Stimulated activated CD8-positive, alpha-beta memory T cell treated with anti-CD3 and anti-CD28 coated beads, Interleukin-7, amount 100 ng/mL, for 1 hour (primary cell): ENCODE measurements at regions not wholly inside any gene's neighbourhood (a gene's known extent, or its start where the extent isn't known, plus 50 kb on each side); places are given as distances from the start of the nearest gene placed in this dataset.

Experiments used
- DNase-seq, 2 donors: peaks; one replicate each; pipeline ENCODE4 v3.0.0-alpha.2; 2020; ENCODE audit warnings: low read depth in 2 of 2

DNA sequence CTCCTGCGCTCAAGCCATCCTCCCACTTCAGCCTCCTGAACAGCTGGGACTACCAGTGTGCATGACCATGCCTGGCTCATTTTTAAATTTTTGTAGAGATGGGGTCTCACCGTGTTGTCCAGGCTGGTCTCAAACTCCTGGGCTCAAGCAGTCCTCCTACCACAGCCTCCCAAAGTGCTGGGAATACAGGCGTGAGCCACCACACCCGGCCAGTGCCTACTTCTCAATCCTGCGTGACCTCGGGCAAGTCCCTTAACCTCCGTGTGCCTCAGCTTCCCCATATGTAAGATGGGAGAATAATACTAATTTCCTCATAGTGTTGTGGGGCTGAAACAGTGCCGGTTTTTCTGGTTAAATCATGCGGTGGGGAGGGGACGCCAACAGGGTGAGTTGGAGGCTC, 143.5 kb upstream of the CIBAR2 start:
- no peak for DNase-seq

DNA sequence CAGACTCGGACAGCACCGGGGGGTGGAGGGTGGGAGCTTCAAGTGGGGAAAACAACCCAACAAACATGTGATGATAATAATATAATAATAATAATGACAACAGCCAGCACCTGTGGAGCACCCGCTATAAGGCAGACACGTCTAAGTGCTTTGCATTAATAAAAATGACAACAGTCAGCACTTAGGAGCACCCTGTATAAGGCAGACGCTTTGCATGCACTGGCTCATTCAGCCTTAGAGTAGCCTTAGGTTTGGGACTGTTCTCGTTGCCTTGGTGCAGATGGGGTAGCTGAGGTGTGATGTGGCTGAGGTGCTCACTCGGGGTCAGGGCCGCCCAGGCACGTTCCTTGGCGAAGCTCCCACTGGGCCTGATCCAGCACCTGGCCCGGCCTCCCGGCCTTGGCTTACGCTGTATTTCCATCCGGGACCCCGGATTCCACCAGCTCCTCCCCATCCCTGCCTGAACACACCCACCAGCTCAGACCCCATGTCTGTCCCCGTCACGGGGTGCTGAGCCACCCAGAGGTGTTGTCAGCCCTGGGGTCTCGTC, 144.0 kb upstream of the CIBAR2 start:
- DNase-seq, result no peak

DNA sequence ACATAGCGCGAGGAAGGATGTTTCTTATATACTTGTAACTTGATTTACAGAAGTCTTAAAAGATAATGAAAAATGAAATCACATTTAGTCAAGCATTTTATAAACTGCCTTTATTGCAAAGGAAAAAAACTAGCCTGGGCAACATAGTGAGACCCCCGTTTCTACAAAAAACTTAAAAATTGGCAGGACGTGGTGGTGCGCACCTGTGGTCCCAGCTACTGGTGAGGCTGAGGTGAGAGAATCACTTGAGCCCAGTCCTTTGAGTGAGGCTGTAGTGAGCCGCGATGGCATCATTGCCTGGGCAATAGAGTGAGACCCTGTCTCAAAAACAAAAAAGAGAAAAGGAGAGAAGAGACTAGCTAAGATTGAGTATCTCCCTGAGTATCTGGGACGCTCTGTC, 145.2 kb upstream of the CIBAR2 start:
- no peak for DNase-seq

DNA sequence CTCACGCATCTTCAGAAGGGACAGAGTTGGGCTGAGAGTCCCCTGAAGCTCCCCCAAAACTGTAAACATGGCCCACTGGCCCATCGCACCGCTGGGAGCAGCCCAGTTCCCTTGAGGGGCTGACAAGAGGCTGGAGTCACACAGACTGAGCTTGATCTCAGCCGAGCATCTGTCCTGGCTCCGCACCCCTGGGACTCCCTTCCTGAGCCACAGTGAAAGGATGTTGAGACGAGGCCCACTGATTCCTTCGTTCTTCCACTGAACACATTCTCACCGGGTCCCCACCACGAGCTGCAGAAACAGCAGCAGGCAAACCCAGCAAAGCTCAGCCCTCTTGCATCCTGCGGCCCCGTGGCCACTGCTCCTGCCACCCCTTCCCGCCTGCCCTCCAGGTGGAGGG, 145.9 kb upstream of the CIBAR2 start:
- DNase-seq, result no peak

DNA sequence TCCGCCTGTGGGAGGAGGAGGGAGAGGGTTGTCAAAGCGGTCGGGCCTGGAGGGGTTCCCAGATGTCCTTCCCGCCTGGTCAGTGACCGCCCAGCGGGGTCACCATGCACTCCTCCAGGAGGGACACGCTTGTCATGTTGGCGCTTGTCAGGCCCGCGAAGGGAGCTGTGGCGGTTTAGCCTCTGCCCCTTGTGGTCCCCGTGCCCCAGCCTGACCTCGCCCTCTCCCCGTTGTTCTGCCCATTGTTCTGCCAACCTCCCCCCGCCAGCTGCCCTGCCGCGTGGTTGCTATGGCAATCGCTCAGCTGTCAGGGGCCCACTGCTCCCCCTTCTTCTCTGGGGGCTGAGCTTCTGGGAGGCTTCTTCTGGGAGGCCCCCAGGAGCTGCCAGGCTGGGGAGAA, 146.4 kb upstream of the CIBAR2 start:
- no peak for DNase-seq

DNA sequence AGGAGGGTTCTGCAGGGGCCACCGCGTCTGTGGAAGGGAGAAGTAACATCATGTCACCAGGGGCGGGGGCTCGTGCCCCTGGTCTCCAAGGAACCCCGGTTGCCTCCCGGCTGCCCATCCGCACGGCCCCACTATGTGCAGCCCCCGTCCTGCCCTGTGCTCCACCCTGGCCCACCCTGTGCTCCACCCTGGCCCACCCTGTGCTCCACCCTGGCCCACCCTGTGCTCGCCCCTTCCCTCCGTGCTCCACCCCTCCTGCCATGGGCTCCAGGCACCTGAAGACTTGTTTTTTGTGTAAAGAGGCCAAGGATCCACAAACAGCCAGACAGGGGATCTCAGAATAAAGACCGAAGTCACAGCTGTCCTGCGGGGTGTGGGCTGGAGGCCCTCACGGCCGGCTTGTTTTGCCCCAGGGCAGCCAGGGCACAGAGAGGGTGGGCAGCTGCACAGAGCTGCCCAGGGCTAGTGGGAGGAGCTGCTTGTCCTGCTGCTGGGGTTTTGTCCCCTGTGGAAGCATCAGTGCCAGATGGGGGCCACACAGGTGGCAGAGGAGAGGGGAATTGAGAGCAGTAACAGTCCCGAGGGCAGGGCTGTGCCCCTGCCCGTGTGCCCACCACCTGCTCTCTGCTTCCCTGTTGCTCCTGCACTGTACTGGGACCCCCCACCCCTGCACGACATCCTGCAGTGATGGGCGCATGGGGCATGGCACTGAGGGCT, 147.0 kb upstream of the CIBAR2 start:
- no peak for DNase-seq

DNA sequence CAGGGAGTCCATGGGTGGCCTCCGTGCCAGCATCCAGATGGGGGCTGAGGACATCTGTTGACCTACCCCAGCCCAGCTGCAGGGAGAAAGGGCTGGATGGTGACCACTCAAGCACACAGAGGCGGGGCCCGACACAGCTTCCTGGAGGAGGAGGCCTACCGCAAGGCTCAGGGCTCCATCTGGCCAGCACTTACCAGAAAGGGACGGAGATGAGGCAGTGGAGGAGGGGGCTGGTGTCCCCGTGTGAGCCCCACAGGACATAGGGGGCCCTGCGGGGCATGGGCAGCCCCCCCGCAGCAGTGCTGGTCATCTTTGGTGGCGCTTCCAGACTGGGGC, 147.5 kb upstream of the CIBAR2 start:
- no peak for DNase-seq

DNA sequence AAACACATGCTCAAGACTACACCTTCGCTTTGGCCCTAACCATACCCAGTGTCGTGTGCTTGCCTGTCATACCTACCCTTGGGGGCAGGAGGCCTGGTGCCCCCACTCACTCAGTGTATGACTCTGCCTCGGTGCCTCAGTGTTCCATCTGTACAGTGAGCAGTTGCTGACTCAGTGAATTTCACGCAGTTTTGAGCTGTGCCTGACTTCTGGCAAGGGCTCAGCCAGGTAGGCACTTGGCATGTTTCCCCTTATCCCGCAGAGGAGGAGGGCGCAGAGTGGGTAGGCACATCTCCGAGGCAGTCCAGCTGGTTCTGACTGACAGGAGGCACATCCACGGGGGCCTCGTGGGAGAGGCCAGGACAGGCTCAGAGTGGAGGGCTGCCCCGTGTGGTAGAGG, 148.9 kb upstream of the CIBAR2 start:
- DNase-seq, result no peak

DNA sequence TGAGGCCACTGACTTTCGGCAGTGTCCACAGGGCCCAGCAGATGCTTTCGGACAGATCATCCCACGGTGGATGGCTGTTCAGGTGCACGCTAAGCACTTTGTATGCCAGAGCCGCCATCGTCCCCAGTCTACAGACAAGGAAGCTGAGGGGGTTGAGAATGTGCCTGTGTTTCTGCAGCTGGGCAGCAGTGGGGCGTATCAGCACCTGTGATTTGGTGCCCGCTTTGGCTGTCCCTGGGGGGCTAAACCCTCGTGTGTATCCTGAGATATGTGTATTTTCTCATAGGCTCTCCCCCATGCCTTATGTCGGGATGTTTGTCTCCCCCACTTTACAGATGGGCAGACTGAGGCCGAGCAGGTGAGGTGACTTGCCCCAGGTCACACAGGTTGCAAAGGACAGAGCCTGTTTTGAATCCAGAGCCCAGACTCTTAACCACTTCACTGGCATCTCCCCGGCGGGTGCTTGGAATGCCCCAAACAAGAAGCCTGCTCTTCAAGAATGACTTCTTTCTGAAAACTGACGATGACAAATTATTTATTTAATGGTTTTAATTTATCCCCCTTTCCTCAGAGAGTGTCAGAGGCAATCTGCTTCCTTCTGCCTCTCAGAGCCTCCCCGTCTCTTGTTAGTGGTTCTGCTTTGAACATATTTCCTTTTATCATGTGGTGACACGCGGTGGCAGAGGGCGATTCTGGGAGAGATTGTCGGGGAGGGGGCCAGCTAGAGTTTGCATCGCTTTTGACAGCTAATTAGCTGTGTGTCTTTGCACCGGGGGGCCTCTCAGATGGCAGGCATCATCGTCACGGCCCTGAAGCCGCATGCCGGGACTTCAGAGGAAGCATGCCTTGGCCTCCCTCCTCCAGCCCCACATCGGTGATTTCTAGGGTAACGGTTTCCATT, 149.6 kb upstream of the CIBAR2 start:
- no peak for DNase-seq

DNA sequence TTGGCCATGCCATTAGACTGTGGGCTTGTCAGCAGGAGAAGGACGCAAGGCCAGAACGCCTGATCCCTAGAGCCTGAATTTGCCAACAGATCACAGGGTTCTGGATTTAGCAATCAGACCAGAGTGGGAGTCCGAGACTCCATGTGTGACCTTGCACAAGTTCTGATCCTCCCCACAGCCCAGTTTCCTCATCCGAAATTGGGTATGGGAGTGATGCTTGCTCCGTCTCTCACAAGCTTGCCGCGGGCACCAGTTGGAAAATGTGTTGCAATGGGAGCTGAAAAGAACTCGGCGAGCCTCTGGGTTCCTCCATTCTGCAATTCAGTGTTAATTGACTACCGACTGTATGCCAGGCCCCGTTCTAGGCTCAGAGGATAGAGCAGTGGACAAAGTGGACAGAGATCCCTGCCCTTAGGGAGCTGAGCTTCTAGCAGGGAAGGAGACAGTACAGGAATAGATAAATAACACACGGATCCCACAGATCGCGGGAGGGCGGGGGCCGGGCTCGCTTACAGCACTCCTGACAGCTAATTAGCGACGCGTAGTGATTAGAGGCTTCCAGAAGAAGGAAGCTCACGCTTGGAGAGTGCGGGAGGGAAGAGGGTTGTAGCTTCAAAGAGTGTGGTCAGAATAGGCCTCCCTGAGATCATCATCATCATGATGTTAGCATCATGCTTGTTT, 150.4 kb upstream of the CIBAR2 start:
- DNase-seq, result no peak

DNA sequence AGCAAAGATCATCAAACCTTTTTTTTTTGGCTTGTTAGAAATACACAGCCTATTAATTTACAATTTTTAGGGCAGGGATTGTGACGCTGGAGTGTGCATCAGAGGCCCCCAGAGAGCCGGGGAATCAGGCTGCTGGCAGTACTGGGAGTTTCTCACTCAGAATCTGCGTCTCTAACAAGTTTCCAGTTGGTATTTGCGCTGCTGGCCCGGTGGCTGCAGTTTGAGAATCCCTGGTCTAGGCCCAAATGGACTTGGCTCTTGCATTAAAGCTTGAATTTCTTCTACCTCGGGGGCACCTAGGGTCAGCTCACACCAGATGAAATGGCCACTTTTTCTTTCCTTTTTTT, 150.9 kb upstream of the CIBAR2 start:
- no peak for DNase-seq

DNA sequence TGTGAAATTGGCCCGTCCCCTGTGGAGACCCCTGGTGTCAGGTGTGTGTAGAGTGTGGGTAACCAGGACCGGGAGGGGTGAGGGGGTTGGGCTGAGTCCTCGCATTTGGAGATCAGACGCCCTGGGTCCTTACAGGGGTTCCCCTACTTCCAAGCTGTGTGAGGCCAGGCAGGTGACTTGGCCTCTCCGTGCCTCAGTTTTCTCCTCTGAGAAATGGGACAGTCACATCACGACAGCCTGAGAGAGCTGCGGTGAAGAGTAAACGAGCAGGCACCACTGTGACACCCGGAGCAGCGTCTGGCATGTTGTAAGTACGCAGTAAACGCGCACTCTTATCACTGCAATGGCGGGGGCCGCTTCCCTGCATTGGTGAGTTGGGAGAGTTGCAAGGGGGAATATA, 152.5 kb upstream of the CIBAR2 start:
- DNase-seq, result no peak

DNA sequence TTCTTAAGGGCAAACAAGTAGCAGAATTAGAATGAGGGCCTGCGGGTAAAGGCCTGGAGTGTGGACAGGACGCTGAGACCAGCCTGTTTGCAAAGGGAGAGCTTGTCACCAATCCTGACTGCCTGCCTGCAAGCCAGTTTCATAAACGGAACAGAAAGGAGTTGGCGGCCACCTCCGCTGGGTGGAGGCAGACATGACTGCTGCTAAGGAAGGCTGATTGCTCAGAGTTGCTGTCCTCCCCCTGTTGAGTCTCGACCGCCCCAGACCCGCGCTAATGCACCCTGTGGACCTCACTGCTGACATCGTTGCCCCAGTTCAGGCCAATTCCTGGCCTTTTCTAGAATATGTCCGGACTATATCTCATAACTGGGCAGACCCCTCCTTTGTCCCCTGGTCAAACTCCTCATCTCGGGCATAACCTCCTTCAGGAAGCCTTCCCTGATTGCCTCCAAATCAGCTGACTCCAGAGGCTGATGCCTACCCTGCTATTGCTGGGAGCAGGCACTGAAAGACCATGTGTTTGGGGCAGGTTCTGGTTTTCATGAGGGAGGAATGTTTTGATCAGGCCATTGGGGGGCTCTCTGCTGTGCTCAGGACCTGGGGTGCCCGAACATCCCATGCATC, 153.0 kb upstream of the CIBAR2 start:
- DNase-seq, result no peak

DNA sequence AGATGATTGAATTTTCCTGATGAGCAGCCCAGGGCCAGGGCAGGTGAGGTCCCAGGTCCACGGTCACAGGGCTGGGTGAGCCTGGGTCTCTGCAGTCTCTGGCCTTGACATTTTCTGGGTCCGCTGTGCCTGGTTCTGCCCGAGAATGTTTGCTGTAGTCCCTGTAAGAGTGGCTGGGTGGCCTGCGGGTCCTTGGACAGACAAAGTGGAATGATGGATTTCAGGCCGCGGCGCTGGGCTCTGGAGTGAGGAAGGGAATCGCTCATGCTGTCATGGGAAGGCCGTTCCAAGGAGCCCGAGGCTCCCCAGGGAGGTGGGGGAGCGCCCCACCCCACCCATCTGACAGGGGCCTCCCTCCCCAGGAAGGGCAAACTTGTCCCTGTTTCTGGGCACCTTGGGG, 153.5 kb upstream of the CIBAR2 start:
- no peak for DNase-seq

DNA sequence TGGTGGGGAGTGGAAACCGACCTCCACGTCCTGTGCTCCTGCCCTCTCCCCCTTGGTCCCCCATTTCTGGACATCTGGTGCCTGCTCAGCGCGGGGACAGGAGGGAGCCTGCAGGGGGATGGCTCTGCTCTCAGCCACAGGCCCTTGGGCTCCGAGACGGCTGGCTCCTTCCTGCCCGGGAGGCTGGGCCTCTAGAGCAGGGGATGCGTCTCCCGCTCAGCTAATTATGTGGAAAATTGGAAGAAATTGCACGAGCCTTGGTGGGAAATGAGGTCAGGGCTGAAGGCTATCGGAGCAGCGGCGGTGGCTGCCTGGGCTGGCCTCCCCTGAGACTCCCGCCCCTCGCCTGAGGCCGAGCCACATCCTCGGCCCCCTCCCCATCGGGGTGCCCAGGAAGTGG, 154.6 kb upstream of the CIBAR2 start:
- DNase-seq, result no peak

DNA sequence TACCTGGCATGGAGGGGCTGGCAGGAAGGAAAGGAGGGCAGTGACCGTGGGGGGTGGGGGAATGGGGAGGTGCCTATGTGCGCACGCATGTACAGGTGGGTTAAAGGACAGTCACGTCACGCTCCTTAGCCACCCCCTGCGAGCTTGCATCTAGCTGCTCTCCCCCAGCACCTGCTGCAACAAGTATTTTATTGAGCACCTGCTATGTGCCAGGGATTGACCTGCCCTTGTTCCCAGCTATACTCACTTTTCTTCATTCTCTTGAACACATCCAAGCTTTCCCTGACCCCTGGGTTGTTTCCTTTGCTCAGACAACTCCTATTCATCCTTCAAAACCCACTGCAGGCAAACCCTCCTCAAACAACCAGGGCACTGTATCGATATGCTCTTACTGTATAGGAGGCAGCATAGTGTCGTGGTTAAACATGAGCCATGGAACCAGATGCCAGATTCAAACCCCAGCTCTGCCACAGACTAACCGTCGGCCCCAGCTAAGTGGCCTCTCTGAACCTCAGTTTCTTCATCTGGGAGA, 155.2 kb upstream of the CIBAR2 start:
- no peak for DNase-seq

DNA sequence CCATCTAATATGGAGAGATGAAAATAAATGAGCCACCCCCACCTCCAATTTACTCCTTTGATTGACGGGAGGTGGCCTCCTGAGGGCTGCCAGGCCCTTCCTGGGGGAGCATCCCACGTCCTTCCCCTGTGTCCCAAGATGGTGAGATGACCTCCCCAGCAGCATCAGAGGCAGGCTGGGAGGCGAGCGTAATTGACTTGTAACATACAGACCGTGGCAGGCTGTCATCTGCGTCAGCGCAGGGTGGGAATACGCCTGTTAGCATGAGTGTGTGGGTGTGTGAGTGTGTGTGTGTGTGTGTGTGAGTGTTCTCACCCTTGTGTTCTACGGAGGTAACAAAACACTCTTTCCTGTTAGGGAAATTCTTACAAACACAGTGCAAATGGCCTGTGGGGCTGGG, 156.9 kb upstream of the CIBAR2 start:
- no peak for DNase-seq

DNA sequence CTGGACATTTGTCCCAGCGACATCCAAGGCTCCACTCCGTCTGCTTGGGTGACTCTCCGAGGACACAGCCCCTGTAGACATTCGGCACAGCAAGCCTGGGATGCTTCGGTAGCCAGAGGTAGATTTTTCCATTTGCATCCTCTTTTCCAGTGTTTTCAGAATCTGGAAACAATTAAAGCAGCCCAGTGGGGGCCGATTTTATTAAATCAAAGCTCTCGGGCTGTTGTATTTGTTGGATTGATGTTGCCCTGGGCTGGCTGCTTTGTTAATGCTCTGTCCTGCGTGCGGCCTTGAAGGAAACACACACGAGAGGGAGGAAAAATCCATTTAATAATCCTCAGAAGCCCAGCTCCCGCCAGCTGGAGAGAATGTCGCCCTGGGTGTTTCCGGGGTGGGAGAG, 158.1 kb upstream of the CIBAR2 start:
- no peak for DNase-seq

DNA sequence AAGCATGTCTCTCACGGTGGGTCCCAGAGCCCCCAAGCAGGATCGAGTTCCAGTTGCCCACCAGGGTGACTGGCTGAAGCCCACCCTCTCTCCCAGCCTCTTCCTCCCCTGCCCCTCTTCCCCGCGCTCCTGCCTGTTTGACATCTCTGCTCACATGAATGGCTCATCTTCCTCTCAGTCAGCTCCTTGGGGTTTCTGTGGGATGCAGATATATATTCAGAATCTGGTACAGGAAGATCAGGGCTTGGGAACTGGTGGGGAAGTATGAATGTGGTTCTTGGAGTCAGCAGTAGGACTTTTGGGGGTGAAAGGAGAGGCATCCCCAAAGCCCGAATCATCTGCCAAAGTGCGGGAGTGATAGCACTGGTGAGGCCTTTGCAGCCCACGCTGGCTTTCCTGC, 158.9 kb upstream of the CIBAR2 start:
- DNase-seq, result no peak

DNA sequence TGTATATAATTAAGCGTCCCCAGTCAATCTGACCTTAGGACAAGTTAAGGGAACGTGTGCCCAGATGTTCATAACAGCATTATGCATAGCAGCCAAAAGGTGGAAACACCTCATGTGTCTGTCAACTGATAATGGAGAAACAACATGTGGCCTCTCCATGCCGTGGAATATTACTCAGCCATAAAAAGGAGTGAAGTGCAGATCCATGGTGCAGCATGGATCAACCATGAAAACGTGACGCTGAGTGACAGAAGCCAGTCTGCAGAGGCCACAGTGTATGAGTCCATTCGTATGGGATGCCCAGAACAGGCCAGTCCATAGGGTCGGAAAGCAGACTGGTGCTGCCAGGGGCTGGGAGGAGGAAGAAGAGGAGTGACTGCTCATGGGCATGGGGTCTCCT, 161.0 kb upstream of the CIBAR2 start:
- DNase-seq, result no peak

DNA sequence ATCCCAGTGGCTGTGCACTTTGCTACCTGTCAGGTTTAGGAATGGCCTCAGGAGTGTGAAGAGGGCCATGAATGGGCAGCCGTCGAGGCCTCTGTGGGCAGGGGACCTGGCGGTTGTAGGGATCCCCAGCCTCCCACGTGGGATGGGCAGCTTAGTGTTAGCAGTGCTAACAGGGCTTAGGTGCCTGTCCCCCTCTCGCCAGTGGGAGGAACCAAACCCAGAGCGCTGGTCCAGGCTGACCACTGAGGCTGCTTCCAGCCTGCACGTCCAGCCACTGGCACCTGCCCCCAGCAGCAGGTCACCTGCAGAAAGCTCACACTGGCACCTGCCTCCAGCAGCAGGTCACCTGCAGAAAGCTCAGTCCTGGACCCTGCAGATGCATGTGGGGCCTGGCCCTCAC, 162.2 kb upstream of the CIBAR2 start:
- DNase-seq, result no peak

DNA sequence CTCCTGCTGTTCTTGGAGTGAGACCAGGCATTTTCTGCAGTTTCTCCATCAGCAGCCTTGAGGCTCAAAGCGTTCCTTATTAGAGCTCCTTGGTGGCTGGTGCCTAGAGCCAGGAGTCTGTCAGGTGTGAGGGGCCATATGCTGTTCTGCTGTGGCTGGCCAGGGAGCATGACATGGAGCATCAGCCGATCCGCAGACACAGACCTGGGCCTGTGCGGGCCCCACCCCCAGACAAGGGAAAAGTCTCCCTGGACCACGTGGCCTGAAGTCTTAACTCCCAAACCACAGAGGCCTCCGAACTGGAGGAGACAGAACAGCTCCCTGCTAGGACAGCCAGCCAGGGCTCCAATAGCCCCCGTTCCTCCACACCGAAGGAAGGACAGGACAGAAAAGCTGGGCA, 162.7 kb upstream of the CIBAR2 start:
- no peak for DNase-seq
